Uterus (tissue), 3 donors: ENCODE measurements at regions not wholly inside any gene's neighbourhood (a gene's known extent, or its start where the extent isn't known, plus 50 kb on each side); places are given as distances from the start of the nearest gene placed in this dataset.

Experiments used
- DNase-seq, 2 donors: peaks; one replicate each; pipeline ENCODE4 v3.0.0-alpha.2; 2019 to 2020
- H3K27ac ChIP-seq, 2 donors: fragments of 200-600 bp; sonication (generic); 1 replicate in 1 of 2; 2 replicates in 1 of 2; pipeline ENCODE4 v1.5.1; 2016 to 2018
- H3K27me3 ChIP-seq, 2 donors: fragments of 200-600 bp; sonication (generic); one replicate each; pipeline ENCODE4 v1.5.1; 2018 to 2019; ENCODE audit warnings: control low read depth in 1 of 2
- H3K36me3 ChIP-seq, 2 donors: fragments of 200-600 bp; sonication (generic); one replicate each; pipeline ENCODE4 v1.5.1; 2019; ENCODE audit warnings: control low read depth in 1 of 2
- H3K4me1 ChIP-seq, 2 donors: fragments of 200-600 bp; sonication (generic); one replicate each; pipeline ENCODE4 v1.5.1; 2018 to 2019; ENCODE audit warnings: control low read depth in 1 of 2
- H3K4me3 ChIP-seq, 2 donors: fragments of 200-600 bp; sonication (generic); 1 replicate in 1 of 2; 2 replicates in 1 of 2; pipeline ENCODE4 v1.5.1; 2018 to 2019; ENCODE audit warnings: mild to moderate bottlenecking in 1 of 2
- H3K9me3 ChIP-seq, 2 donors: fragments of 200-600 bp; sonication (generic); one replicate each; pipeline ENCODE4 v1.5.1; 2019; ENCODE audit warnings: control low read depth in 1 of 2
- CTCF ChIP-seq, 4 experiments: fragments of 200-600 bp in 2 of 4; fragments of 450-650 bp in 2 of 4; sonication (generic) in 2 of 4; IDR thresholded peaks; one replicate each; pipeline ENCODE4 v1.5.1; 2016 to 2019; ENCODE audit warnings: antibody characterized with exemption in 4 of 4, mild to moderate bottlenecking in 2 of 4, moderate library complexity in 1 of 4
- POLR2A ChIP-seq, 2 donors: fragments of 450-650 bp; IDR thresholded peaks; one replicate each; pipeline ENCODE4 v1.6.1; 2016; ENCODE audit warnings: antibody characterized with exemption in 2 of 2, mild to moderate bottlenecking in 1 of 2, moderate library complexity in 1 of 2
- intact Hi-C: fragments of 100-400 bp; cut with DNase I; formaldehyde crosslinking; loops from one replicate; pipeline ENCODE4 v1.15.1; 2023; ENCODE audit warnings: low total_unique reads
- donor health status: DM: yes; HTN: yes; CAD: no.

- Histone ChIP-seq H3K27ac (no peak overlapping the region), H3K4me3 (no peak overlapping the region), H3K27me3 (no peaks in the 10 kb centered on the region), H3K4me1 (no peaks in the 10 kb centered on the region), H3K36me3 (no peaks in the 10 kb centered on the region), H3K9me3 (no peaks in the 10 kb centered on the region)
- intact Hi-C loops: no loop called here
- no peak for TF ChIP-seq POLR2A (IDR thresholded peaks at IDR 0.05)
- no peak for TF ChIP-seq CTCF (IDR thresholded peaks at IDR 0.05)
- no peak for DNase-seq
Observed at GRCh38 chr20:51269671-51270070, 246.8 kb upstream of the KCNG1 start.

GRCh38 chr20:51267679-51268078 is 244.8 kb upstream of the KCNG1 start:
- Histone ChIP-seq H3K27me3 (no peaks in the 10 kb centered on the region), H3K27ac (no peak overlapping the region), H3K4me1 (no peaks in the 10 kb centered on the region), H3K9me3 (no peaks in the 10 kb centered on the region), H3K4me3 (no peak overlapping the region), H3K36me3 (no peaks in the 10 kb centered on the region)
- no peak for DNase-seq
- TF ChIP-seq CTCF (IDR thresholded peaks at IDR 0.05) (no peak), POLR2A (IDR thresholded peaks at IDR 0.05) (no peak)
- intact Hi-C loops: no loop called here

- TF ChIP-seq POLR2A (IDR thresholded peaks at IDR 0.05) (no peak), CTCF (IDR thresholded peaks at IDR 0.05) (no peak)
- intact Hi-C loops: no loop called here
- H3K4me3 ChIP-seq: no peak overlapping the region
- no peak overlapping the region for H3K27ac ChIP-seq
- no peaks in the 10 kb centered on the region for H3K4me1 ChIP-seq
- H3K9me3 ChIP-seq: no peaks in the 10 kb centered on the region
- H3K27me3 ChIP-seq: no peaks in the 10 kb centered on the region
- DNase-seq: no peak
- H3K36me3 ChIP-seq: no peaks in the 10 kb centered on the region
Observed at GRCh38 chr20:51266353-51266752, 243.4 kb upstream of the KCNG1 start.

GRCh38 chr20:51265361-51265760 is 242.5 kb upstream of the KCNG1 start:
- no peak overlapping the region for H3K27ac ChIP-seq
- H3K36me3 ChIP-seq: no peaks in the 10 kb centered on the region
- no peak overlapping the region for H3K4me3 ChIP-seq
- H3K9me3 ChIP-seq: no peaks in the 10 kb centered on the region
- intact Hi-C loops: no loop called here
- no peak for DNase-seq
- no peaks in the 10 kb centered on the region for H3K27me3 ChIP-seq
- no peaks in the 10 kb centered on the region for H3K4me1 ChIP-seq
- no peak for TF ChIP-seq POLR2A (IDR thresholded peaks at IDR 0.05)
- TF ChIP-seq CTCF (IDR thresholded peaks at IDR 0.05): no peak

GRCh38 chr20:51262240-51262639 is 239.3 kb upstream of the KCNG1 start:
- TF ChIP-seq CTCF (IDR thresholded peaks at IDR 0.05): no peak
- no peak overlapping the region for H3K27ac ChIP-seq
- intact Hi-C loops: no loop called here
- no peaks in the 10 kb centered on the region for H3K36me3 ChIP-seq
- DNase-seq: no peak
- no peaks in the 10 kb centered on the region for H3K27me3 ChIP-seq
- H3K9me3 ChIP-seq: no peaks in the 10 kb centered on the region
- no peak overlapping the region for H3K4me3 ChIP-seq
- H3K4me1 ChIP-seq: no peaks in the 10 kb centered on the region
